ENCODE measurements at regions not wholly inside any gene's neighbourhood (a gene's known extent, or its start where the extent isn't known, plus 50 kb on each side); places are given as distances from the start of the nearest gene placed in this dataset.

GRCh38 chr10:110403593-110403992, 94.1 kb upstream of the DUSP5 start:
- H3K27ac ChIP-seq, result no peak overlapping the region
- intact Hi-C loops (cut with DNase I), result no loop called here
- DNase-seq, result no peak
- H3K9ac ChIP-seq (ENCODE audit: low read depth in 2 of 2, low read length in 2 of 2), result no peak overlapping the region
- no peaks in the 10 kb centered on the region for H3K9me3 ChIP-seq
- peaks cover 11% of the 10 kb centered on the region for H3K4me1 ChIP-seq
- H3K27me3 ChIP-seq, result no peaks in the 10 kb centered on the region
- TF ChIP-seq CTCF (IDR thresholded peaks at IDR 0.05), result no peak
- no peak overlapping the region for H3K4me3 ChIP-seq
- H3K36me3 ChIP-seq, result no peaks in the 10 kb centered on the region

- Histone ChIP-seq H3K27ac (no peak overlapping the region), H3K4me1 (peaks cover 5% of the 10 kb centered on the region), H3K9ac (ENCODE audit: low read depth in 2 of 2, low read length in 2 of 2) (no peak overlapping the region), H3K9me3 (no peaks in the 10 kb centered on the region), H3K36me3 (no peaks in the 10 kb centered on the region), H3K27me3 (no peaks in the 10 kb centered on the region), H3K4me3 (no peak overlapping the region)
- DNase-seq, result no peak
- intact Hi-C loops (cut with DNase I), result no loop called here
- no peak for TF ChIP-seq CTCF (IDR thresholded peaks at IDR 0.05)
These were observed 93.3 kb upstream of the DUSP5 start for GRCh38 chr10:110404413-110404812.

- H3K4me1 ChIP-seq, result peaks cover under 1% of the 10 kb centered on the region
These were observed 92.9 kb upstream of the DUSP5 start for GRCh38 chr10:110404825-110405224.

GRCh38 chr10:110405380-110405779, 92.3 kb upstream of the DUSP5 start:
- Histone ChIP-seq H3K9ac (ENCODE audit: low read depth in 2 of 2, low read length in 2 of 2) (no peak overlapping the region), H3K9me3 (no peaks in the 10 kb centered on the region), H3K4me1 (peaks cover 3% of the 10 kb centered on the region), H3K36me3 (no peaks in the 10 kb centered on the region), H3K27ac (no peak overlapping the region), H3K4me3 (no peak overlapping the region), H3K27me3 (no peaks in the 10 kb centered on the region)
- TF ChIP-seq CTCF (IDR thresholded peaks at IDR 0.05), result no peak
- intact Hi-C loops (cut with DNase I), result no loop called here
- DNase-seq, result no peak

More at GRCh38 chr10:110404825-110405224, 92.9 kb upstream of the DUSP5 start:
- H3K27me3 ChIP-seq, result no peaks in the 10 kb centered on the region
- H3K9me3 ChIP-seq, result no peaks in the 10 kb centered on the region
- no peak overlapping the region for H3K27ac ChIP-seq
- no peak for TF ChIP-seq CTCF (IDR thresholded peaks at IDR 0.05)
- intact Hi-C loops (cut with DNase I), result no loop called here
- H3K4me3 ChIP-seq, result no peak overlapping the region
- DNase-seq, result no peak
- no peaks in the 10 kb centered on the region for H3K36me3 ChIP-seq
- H3K9ac ChIP-seq (ENCODE audit: low read depth in 2 of 2, low read length in 2 of 2), result no peak overlapping the region

- H3K27me3 ChIP-seq, result no peaks in the 10 kb centered on the region
- no peak for TF ChIP-seq CTCF (IDR thresholded peaks at IDR 0.05)
- no peak overlapping the region for H3K27ac ChIP-seq
- no peak overlapping the region for H3K4me3 ChIP-seq
- intact Hi-C loops (cut with DNase I), result no loop called here
- no peak for DNase-seq
- H3K4me1 ChIP-seq, result peaks cover 8% of the 10 kb centered on the region
- H3K9me3 ChIP-seq, result no peaks in the 10 kb centered on the region
- H3K9ac ChIP-seq (ENCODE audit: low read depth in 2 of 2, low read length in 2 of 2), result no peak overlapping the region
- H3K36me3 ChIP-seq, result no peaks in the 10 kb centered on the region
These were observed 90.2 kb upstream of the DUSP5 start for GRCh38 chr10:110407301-110408170.

All from colonic mucosa (tissue), 4 donors.